ENCODE measurements at regions not wholly inside any gene's neighbourhood (a gene's known extent, or its start where the extent isn't known, plus 50 kb on each side); places are given as distances from the start of the nearest gene placed in this dataset.
"Not testable (repeated sequence)": the region's sequence is repeated elsewhere in the genome, so short reads cannot be mapped to it uniquely, and the experiment has no call there.

DNA sequence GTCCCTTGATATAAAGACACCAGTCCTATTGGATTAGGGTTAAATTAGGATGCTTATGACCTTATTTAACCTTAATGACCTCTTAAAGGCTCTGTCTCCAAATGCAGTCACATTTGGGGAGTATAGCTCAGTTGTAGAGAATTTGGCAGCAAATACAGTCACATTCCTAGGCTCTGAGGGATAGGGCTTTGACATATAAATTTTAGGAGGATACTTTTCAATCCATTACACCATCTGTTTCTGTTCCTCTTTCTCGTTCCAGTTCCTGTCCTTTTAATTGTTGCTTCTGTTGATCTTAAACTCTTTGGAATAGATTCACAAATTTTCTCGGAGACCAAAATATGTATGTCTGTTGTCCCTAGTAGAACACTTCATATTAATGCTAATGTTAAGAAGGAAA is 390.0 kb upstream of the PCSK5 start:
- Histone ChIP-seq H3K27me3 (ENCODE audit: control insufficient read depth, insufficient read depth, low read length) (no peaks in the 10 kb centered on the region), H2AFZ (no peak overlapping the region), H3K9me3 (ENCODE audit: control insufficient read depth, low read length) (no peaks in the 10 kb centered on the region), H3K4me1 (no peaks in the 10 kb centered on the region), H3K4me2 (ENCODE audit: low read length) (no peak overlapping the region), H3K4me3 (ENCODE audit: low read depth, low read length) (no peak overlapping the region), H3K9ac (no peak overlapping the region), H3K36me3 (ENCODE audit: control insufficient read depth, insufficient read depth, low read length) (peaks cover under 1% of the 10 kb centered on the region), H3K27ac (no peak overlapping the region), H3K79me2 (no peaks in the 10 kb centered on the region)
- TF ChIP-seq, protein P1, sequence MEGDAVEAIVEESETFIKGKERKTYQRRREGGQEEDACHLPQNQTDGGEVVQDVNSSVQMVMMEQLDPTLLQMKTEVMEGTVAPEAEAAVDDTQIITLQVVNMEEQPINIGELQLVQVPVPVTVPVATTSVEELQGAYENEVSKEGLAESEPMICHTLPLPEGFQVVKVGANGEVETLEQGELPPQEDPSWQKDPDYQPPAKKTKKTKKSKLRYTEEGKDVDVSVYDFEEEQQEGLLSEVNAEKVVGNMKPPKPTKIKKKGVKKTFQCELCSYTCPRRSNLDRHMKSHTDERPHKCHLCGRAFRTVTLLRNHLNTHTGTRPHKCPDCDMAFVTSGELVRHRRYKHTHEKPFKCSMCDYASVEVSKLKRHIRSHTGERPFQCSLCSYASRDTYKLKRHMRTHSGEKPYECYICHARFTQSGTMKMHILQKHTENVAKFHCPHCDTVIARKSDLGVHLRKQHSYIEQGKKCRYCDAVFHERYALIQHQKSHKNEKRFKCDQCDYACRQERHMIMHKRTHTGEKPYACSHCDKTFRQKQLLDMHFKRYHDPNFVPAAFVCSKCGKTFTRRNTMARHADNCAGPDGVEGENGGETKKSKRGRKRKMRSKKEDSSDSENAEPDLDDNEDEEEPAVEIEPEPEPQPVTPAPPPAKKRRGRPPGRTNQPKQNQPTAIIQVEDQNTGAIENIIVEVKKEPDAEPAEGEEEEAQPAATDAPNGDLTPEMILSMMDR (IDR thresholded peaks at IDR 0.05), result no peak

DNA sequence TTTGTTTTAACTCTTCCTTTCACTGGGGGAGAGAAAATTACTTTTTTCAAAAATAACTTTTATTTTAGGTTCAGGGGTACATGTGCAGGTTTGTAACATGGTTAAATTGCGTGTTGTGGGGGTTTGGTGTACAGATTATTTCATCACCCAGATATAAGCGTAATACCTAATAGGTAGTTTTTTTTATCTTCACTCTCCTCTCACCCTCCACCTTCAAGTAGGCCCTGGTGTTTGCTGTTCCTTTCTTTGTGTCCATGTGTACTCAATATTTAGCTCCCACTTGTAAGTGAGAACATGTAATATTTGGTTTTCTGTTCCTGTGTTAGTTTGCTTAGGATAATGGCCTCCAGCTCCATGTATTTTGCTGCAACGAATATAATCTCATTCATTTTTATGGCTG is 389.5 kb upstream of the PCSK5 start:
- H3K4me3 ChIP-seq (ENCODE audit: low read depth, low read length); H3K9me3 ChIP-seq (ENCODE audit: control insufficient read depth, low read length); H3K27ac ChIP-seq; H3K4me1 ChIP-seq; H3K36me3 ChIP-seq (ENCODE audit: control insufficient read depth, insufficient read depth, low read length); H3K9ac ChIP-seq; H3K4me2 ChIP-seq (ENCODE audit: low read length); H2AFZ ChIP-seq; H3K79me2 ChIP-seq; H3K27me3 ChIP-seq (ENCODE audit: control insufficient read depth, insufficient read depth, low read length): not testable (repeated sequence)

DNA sequence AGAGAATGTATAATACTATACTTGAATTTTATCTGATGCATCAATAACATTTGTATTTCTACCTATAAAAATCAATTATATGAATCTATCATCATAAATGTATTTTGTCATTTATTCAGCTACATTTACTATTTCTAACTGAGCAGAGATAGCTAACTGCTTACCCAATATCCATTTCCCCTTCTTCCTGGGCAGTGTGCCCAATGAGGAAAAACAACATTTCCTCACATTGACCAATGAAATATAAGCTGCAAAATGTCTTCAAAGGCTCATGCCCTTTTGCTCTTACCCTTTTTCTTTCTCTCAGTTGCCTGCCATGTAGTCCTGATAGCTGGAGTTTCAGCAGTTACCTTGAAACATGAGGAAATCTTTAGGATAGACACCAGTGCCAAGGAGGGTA is 385.8 kb upstream of the PCSK5 start:
- Histone ChIP-seq H3K4me2 (ENCODE audit: low read length) (no peak overlapping the region), H3K9ac (no peak overlapping the region), H3K4me3 (ENCODE audit: low read depth, low read length) (no peak overlapping the region), H3K9me3 (ENCODE audit: control insufficient read depth, low read length) (no peaks in the 10 kb centered on the region), H3K36me3 (ENCODE audit: control insufficient read depth, insufficient read depth, low read length) (peaks cover 7% of the 10 kb centered on the region), H3K79me2 (no peaks in the 10 kb centered on the region), H2AFZ (peak overlapping the region; percentile 61), H3K27ac (no peak overlapping the region), H3K4me1 (no peaks in the 10 kb centered on the region), H3K27me3 (ENCODE audit: control insufficient read depth, insufficient read depth, low read length) (no peaks in the 10 kb centered on the region)
- TF ChIP-seq, protein P1 (IDR thresholded peaks at IDR 0.05), result no peak

DNA sequence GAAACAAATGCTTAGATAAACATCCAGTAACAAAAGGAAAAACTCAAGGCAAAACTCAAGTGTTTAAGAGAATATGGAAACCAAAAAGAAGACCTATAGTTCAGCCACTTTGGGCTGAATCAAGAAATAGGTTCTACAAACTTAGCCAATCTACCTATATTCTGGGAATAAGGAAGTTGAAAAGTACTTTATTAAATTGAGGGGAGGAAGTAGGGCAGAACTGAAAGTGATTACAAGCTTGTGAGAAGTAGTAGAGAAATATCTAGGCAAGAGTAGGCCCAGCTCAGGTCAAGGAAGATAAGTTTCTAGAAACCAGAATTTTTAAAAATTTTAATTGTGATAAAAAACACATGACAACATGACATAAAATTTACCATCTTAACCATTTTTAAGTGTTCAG is 384.8 kb upstream of the PCSK5 start:
- Histone ChIP-seq H3K36me3 (ENCODE audit: control insufficient read depth, insufficient read depth, low read length) (peaks cover 7% of the 10 kb centered on the region), H2AFZ (no peak overlapping the region), H3K4me2 (ENCODE audit: low read length) (no peak overlapping the region), H3K9me3 (ENCODE audit: control insufficient read depth, low read length) (no peaks in the 10 kb centered on the region), H3K4me1 (no peaks in the 10 kb centered on the region), H3K79me2 (no peaks in the 10 kb centered on the region), H3K9ac (no peak overlapping the region), H3K27ac (no peak overlapping the region), H3K27me3 (ENCODE audit: control insufficient read depth, insufficient read depth, low read length) (no peaks in the 10 kb centered on the region), H3K4me3 (ENCODE audit: low read depth, low read length) (no peak overlapping the region)
- TF ChIP-seq, protein P1 (IDR thresholded peaks at IDR 0.05), result no peak

DNA sequence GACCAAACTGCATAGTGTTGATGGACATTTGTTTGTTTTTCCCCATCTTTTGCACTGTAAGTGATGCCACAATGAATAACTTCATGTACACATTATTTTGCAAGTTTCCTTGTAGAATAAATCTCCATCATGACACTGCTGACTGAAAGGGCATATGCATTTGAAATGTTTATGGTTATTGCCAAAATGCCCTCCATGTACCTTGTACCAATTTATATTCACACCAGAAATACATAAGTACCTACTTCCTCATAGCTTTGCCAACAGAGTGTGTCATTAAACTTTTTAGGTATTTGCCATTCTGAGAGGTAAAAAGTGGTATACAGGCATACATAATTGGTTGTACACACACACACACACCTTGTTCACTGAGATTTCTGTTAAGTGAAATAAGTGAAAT is 361.0 kb upstream of the PCSK5 start:
- Histone ChIP-seq H3K79me2 (no peaks in the 10 kb centered on the region), H3K9me3 (ENCODE audit: control insufficient read depth, low read length) (no peaks in the 10 kb centered on the region), H3K27me3 (ENCODE audit: control insufficient read depth, insufficient read depth, low read length) (no peaks in the 10 kb centered on the region), H3K27ac (no peak overlapping the region), H3K4me1 (peaks cover 2% of the 10 kb centered on the region), H3K9ac (no peak overlapping the region), H3K36me3 (ENCODE audit: control insufficient read depth, insufficient read depth, low read length) (no peaks in the 10 kb centered on the region), H3K4me2 (ENCODE audit: low read length) (no peak overlapping the region), H2AFZ (no peak overlapping the region), H3K4me3 (ENCODE audit: low read depth, low read length) (no peak overlapping the region)
- TF ChIP-seq, protein P1 (IDR thresholded peaks at IDR 0.05), result no peak
